ENCODE measurements at regions not wholly inside any gene's neighbourhood (a gene's known extent, or its start where the extent isn't known, plus 50 kb on each side); places are given as distances from the start of the nearest gene placed in this dataset.

- Histone ChIP-seq H3K27ac (ENCODE audit: low read depth in 2 of 2, low read length in 1 of 2) (no peak overlapping the region), H3K9ac (no peak overlapping the region), H3K9me2 (no peaks in the 10 kb centered on the region), H3K4me1 (ENCODE audit: control insufficient read depth in 1 of 2, insufficient read depth in 2 of 2, low read depth in 1 of 2, low read length in 1 of 2) (no peaks in the 10 kb centered on the region; a peak in 1 of 4 replicates), H2AFZ (ENCODE audit: low read depth) (no peak overlapping the region), H3K4me3 (ENCODE audit: low read depth in 2 of 2, low read length in 1 of 2) (no peak overlapping the region), H3F3A (replicated peaks; ENCODE audit: insufficient read depth) (no peaks in the 10 kb centered on the region), H3K36me3 (replicated peaks in 1 of 2; ENCODE audit: control insufficient read depth in 1 of 2, insufficient read depth in 2 of 2, low read length in 1 of 2) (no peaks in the 10 kb centered on the region), H3K79me2 (ENCODE audit: insufficient read depth) (no peaks in the 10 kb centered on the region), H4K20me1 (ENCODE audit: insufficient read depth) (no peaks in the 10 kb centered on the region), H3K9me3 (no peaks in the 10 kb centered on the region), H3K4me2 (no peak overlapping the region), H3K27me3 (ENCODE audit: insufficient read depth) (no peaks in the 10 kb centered on the region)
- WGBS (ENCODE audit: low lambda C conversion rate): 51% methylated on average over 7 of the region's 9 CpGs
- TF ChIP-seq RXRA (IDR thresholded peaks at IDR 0.05; ENCODE audit: borderline replicate concordance, low read depth): no peak
- TF ChIP-seq MXI1 (IDR thresholded peaks at IDR 0.05; ENCODE audit: low read depth, low read length): no peak
- TF ChIP-seq PBX3 (IDR thresholded peaks at IDR 0.05): no peak
- TF ChIP-seq NFIC (IDR thresholded peaks at IDR 0.05; ENCODE audit: borderline replicate concordance): no peak
- no peak for TF ChIP-seq MEF2A (IDR thresholded peaks at IDR 0.05; ENCODE audit: borderline replicate concordance, low read depth)
- no peak for TF ChIP-seq REST (IDR thresholded peaks at IDR 0.05; ENCODE audit: low read depth, low read length)
- no peak for TF ChIP-seq NRF1 (IDR thresholded peaks at IDR 0.05; ENCODE audit: low read depth, low read length)
- TF ChIP-seq SMC3 (IDR thresholded peaks at IDR 0.05; ENCODE audit: low read depth, low read length): no peak
- TF ChIP-seq FOXJ3 (CRISPR knock-in tag; IDR thresholded peaks at IDR 0.05): no peak
- no peak for TF ChIP-seq ELF1 (IDR thresholded peaks at IDR 0.05)
- no peak for TF ChIP-seq POLR2AphosphoS5 (IDR thresholded peaks at IDR 0.05; ENCODE audit: low read depth, low read length)
- no peak for DNase-seq
- ChIA-PET CTCF (interaction anchor here (1.2 kb wide), 1 partner anchor 49 kb away, joined by 3 read pairs; no protein-coding TSS in a partner anchor), POLR2A (no interaction called here)
These were observed 166.3 kb upstream of the EEF1E1 start for GRCh38 chr6:8268606-8269005.

GRCh38 chr6:8268156-8268555 is 165.8 kb upstream of the EEF1E1 start:
- WGBS (ENCODE audit: low lambda C conversion rate): 10% methylated on average over 1 of the region's 1 CpG
- POLR2A ChIA-PET: no interaction called here
- TF ChIP-seq TAF1 (IDR thresholded peaks at IDR 0.05; ENCODE audit: borderline replicate concordance, low read depth, low read length) (no peak), SMC3 (IDR thresholded peaks at IDR 0.05; ENCODE audit: low read depth, low read length) (no peak), NRF1 (IDR thresholded peaks at IDR 0.05; ENCODE audit: low read depth, low read length) (no peak), ELF1 (IDR thresholded peaks at IDR 0.05) (no peak), RXRA (IDR thresholded peaks at IDR 0.05; ENCODE audit: borderline replicate concordance, low read depth) (no peak), MXI1 (IDR thresholded peaks at IDR 0.05; ENCODE audit: low read depth, low read length) (no peak), IRF3 (IDR thresholded peaks at IDR 0.05; ENCODE audit: low read depth, low read length) (no peak), GATA2 (CRISPR knock-in tag; IDR thresholded peaks at IDR 0.05) (no peak), EZH2phosphoT487 (IDR thresholded peaks at IDR 0.05; ENCODE audit: borderline replicate concordance, low read depth) (no peak), RFX5 (IDR thresholded peaks at IDR 0.05; ENCODE audit: low read length) (no peak), EP300 (IDR thresholded peaks at IDR 0.05; ENCODE audit: borderline replicate concordance in 1 of 2, low read depth in 1 of 2, low read length in 1 of 2) (no peak), SIN3A (IDR thresholded peaks at IDR 0.05; ENCODE audit: borderline replicate concordance, low read depth, low read length) (no peak)

More at GRCh38 chr6:8268156-8268555, 165.8 kb upstream of the EEF1E1 start:
- Histone ChIP-seq H3K79me2 (ENCODE audit: insufficient read depth) (no peaks in the 10 kb centered on the region), H3K9me2 (no peaks in the 10 kb centered on the region), H4K20me1 (ENCODE audit: insufficient read depth) (no peaks in the 10 kb centered on the region), H2AFZ (ENCODE audit: low read depth) (no peak overlapping the region), H3K36me3 (replicated peaks in 1 of 2; ENCODE audit: control insufficient read depth in 1 of 2, insufficient read depth in 2 of 2, low read length in 1 of 2) (no peaks in the 10 kb centered on the region), H3K9ac (no peak overlapping the region), H3F3A (replicated peaks; ENCODE audit: insufficient read depth) (no peaks in the 10 kb centered on the region), H3K27ac (ENCODE audit: low read depth in 2 of 2, low read length in 1 of 2) (no peak overlapping the region), H3K27me3 (ENCODE audit: insufficient read depth) (no peaks in the 10 kb centered on the region), H3K4me3 (ENCODE audit: low read depth in 2 of 2, low read length in 1 of 2) (no peak overlapping the region), H3K4me1 (ENCODE audit: control insufficient read depth in 1 of 2, insufficient read depth in 2 of 2, low read depth in 1 of 2, low read length in 1 of 2) (no peaks in the 10 kb centered on the region; a peak in 1 of 4 replicates), H3K9me3 (no peaks in the 10 kb centered on the region), H3K4me2 (no peak overlapping the region)
- DNase-seq: no peak
- CTCF ChIA-PET: interaction anchor here (1.2 kb wide), 1 partner anchor 48 kb away, joined by 3 read pairs; no protein-coding TSS in a partner anchor
